GM12891 (cell line): ENCODE measurements at regions not wholly inside any gene's neighbourhood (a gene's known extent, or its start where the extent isn't known, plus 50 kb on each side); places are given as distances from the start of the nearest gene placed in this dataset.
"Not testable (repeated sequence)": the region's sequence is repeated elsewhere in the genome, so short reads cannot be mapped to it uniquely, and the experiment has no call there.

Source experiments
- DNase-seq: peaks from one replicate; pipeline ENCODE4 v3.0.0; 2011; ENCODE audit warnings: low spot score; ENCODE audit not compliant: insufficient read length
- FAIRE-seq: peaks from 2 replicates; lab custom pipeline; 2011; peaks lifted over from hg19 to GRCh38; lab: Jason Lieb, UNC
- PAX5 ChIP-seq: IDR thresholded peaks from 2 replicates; pipeline ENCODE4 v1.6.1; 2011; ENCODE audit warnings: low read length, moderate library complexity, mild to moderate bottlenecking; ENCODE audit not compliant: insufficient read depth, severe bottlenecking
- POLR2A ChIP-seq: IDR thresholded peaks from 2 replicates; pipeline ENCODE4 v1.6.1; 2011; ENCODE audit warnings: low read depth, low read length, control low read depth
- POLR2AphosphoS5 ChIP-seq: IDR thresholded peaks from 2 replicates; pipeline ENCODE4 v1.6.1; 2011; ENCODE audit warnings: low read depth, low read length, control low read depth
- POU2F2 ChIP-seq: IDR thresholded peaks from 2 replicates; pipeline ENCODE4 v1.6.1; 2011; ENCODE audit warnings: low read depth, mild to moderate bottlenecking, control low read depth, low read length, moderate library complexity
- SPI1 ChIP-seq: IDR thresholded peaks from 2 replicates; pipeline ENCODE4 v1.6.1; 2011; ENCODE audit warnings: low read depth, low read length, control low read depth
- TAF1 ChIP-seq: IDR thresholded peaks from 2 replicates; pipeline ENCODE4 v1.6.1; 2011; ENCODE audit warnings: low read depth, low read length, control low read depth

- no peak for DNase-seq
- no peak for TF ChIP-seq TAF1
- TF ChIP-seq POLR2A: no peak
- no peak for TF ChIP-seq POU2F2
- TF ChIP-seq POLR2AphosphoS5: no peak
- FAIRE-seq: no peak
Measured at GRCh38 chr7:11985971-11986370, 154.0 kb upstream of the THSD7A start.

DNA sequence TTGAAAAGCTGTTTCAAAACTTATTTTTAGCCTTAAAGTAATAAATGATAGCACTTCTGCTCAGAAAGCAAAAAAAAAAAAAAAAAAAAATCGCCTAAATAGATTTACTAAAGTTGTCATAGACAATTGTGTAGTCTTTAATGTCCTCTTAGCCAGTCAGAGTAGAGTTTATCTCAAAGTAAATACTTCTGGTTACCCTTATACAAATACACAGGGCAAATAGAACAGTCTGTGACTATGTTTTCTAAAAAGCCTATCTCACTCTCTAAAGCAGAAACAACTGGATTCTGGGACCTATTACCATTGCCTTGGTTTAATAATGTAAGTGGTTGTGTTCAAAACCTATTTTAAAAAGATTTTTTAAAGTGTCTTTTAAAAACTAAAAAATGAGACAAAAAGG is 156.2 kb upstream of the THSD7A start:
- FAIRE-seq: no peak
- no peak for DNase-seq

GRCh38 chr7:12002428-12002827 is 170.4 kb upstream of the THSD7A start:
- no peak for TF ChIP-seq POLR2A
- FAIRE-seq (no peak), DNase-seq (no peak)

More for the DNA sequence above, 156.2 kb upstream of the THSD7A start:
- no peak for TF ChIP-seq PAX5
- no peak for TF ChIP-seq POU2F2
- no peak for TF ChIP-seq POLR2A
- TF ChIP-seq SPI1: no peak
- TF ChIP-seq POLR2AphosphoS5: no peak
- TF ChIP-seq TAF1: no peak

DNA sequence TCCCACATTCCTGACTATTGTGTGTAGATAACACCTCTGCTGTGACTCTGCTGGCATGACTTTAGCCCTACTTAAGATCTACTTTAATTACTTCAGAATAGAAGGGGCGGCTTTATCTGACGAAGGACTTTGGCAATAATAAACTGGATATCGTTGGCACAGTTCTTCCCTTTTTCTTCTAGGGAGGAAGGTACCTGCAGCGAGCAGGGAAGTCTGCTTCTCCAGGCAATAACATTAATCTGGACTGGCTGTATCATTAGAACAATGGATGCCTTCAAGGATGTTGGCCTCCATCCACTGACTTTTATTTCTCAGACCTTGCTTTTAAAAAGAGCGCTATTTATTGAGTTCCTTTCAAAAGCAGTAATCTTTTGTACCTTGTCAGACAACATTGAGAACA is 172.6 kb upstream of the THSD7A start:
- no peak for TF ChIP-seq POU2F2
- TF ChIP-seq PAX5: no peak
- no peak for TF ChIP-seq POLR2A
- TF ChIP-seq SPI1: no peak
- no peak for DNase-seq
- no peak for FAIRE-seq

GRCh38 chr7:12007576-12007975 is 175.6 kb upstream of the THSD7A start:
- no peak for FAIRE-seq
- DNase-seq: no peak
- TF ChIP-seq TAF1 (no peak), POLR2A (no peak), PAX5 (no peak), POU2F2 (no peak), SPI1 (no peak), POLR2AphosphoS5 (no peak)

DNA sequence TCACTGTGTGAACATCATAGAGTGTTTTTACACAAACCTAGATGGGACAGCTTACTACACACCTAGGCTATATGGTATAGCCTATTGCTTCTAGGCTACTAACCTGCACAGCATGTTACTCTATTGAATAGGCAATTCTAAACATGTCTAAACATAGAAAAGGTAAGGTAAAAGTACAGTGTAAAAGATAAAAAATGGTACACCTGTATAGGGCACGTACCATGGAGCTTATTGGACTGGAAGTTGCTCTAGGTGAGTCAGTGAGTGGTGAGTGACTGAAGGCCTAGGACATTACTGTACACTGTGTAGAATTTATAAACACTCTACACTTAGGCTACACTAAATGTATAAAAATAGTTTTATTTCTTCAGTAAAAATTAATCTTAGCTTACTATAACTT is 182.0 kb upstream of the THSD7A start:
- DNase-seq (no peak), FAIRE-seq (no peak)
- TF ChIP-seq PAX5: no peak
- TF ChIP-seq POU2F2: no peak
- no peak for TF ChIP-seq POLR2A
- TF ChIP-seq TAF1: no peak
- no peak for TF ChIP-seq SPI1
- no peak for TF ChIP-seq POLR2AphosphoS5

- FAIRE-seq (no peak), DNase-seq (no peak)
- no peak for TF ChIP-seq POLR2A
- no peak for TF ChIP-seq POLR2AphosphoS5
- no peak for TF ChIP-seq PAX5
- no peak for TF ChIP-seq SPI1
- TF ChIP-seq TAF1: no peak
- no peak for TF ChIP-seq POU2F2
Measured at GRCh38 chr7:12016439-12016838, 184.4 kb upstream of the THSD7A start.

DNA sequence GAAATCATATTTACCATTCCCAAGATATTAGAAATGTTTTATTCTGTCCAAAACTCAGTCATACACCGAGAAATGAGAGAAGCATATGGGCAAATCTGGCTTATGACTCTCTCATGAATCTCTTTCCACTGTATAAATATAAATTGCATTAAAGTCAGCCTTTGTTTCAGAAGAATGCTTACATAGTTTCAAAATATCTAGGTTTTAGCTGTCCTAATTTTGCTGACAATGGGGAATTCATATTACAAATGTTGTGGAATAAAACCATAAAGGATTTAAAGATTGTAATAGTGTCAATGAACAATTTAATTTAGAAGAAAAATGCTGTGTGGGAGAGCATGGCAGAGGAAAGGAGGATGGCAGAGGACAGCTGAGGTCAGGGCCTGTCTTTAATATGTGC is 185.0 kb upstream of the THSD7A start:
- no peak for TF ChIP-seq SPI1
- TF ChIP-seq POLR2AphosphoS5: no peak
- no peak for TF ChIP-seq POU2F2
- no peak for TF ChIP-seq POLR2A
- no peak for TF ChIP-seq TAF1
- no peak for TF ChIP-seq PAX5
- FAIRE-seq: no peak

DNA sequence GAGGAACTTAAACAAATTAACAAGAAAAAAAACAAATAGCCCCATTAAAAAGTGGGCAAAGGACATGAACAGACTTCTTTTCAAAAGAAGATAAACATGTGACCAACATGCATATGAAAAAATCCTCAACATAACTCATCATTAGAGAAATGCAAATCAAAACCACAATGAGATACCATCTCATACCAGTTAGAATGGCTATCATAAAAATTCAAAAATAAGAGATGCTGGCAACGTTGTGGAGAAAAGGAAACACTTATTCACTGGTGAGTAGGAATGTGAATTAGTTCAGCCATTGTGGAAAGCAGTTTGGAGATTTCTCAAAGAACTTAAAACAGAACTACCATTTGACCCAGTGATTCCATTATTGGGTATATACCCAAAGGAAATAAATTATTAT is 189.1 kb upstream of the TMEM106B start:
- not testable (repeated sequence) for DNase-seq, FAIRE-seq

More for the DNA sequence above, 185.0 kb upstream of the THSD7A start:
- DNase-seq: no peak

GRCh38 chr7:12025246-12025645 is 185.8 kb upstream of the TMEM106B start:
- FAIRE-seq: no peak
- TF ChIP-seq POU2F2: no peak
- TF ChIP-seq PAX5: no peak
- no peak for TF ChIP-seq TAF1
- TF ChIP-seq SPI1: no peak
- TF ChIP-seq POLR2A: no peak
- TF ChIP-seq POLR2AphosphoS5: no peak
- no peak for DNase-seq

- no peak for TF ChIP-seq POLR2AphosphoS5
- no peak for TF ChIP-seq POU2F2
- no peak for TF ChIP-seq TAF1
- no peak for DNase-seq
- FAIRE-seq: no peak
Measured at GRCh38 chr7:12028508-12028907, 182.6 kb upstream of the TMEM106B start.

GRCh38 chr7:12030116-12030515 is 181.0 kb upstream of the TMEM106B start:
- FAIRE-seq (no peak), DNase-seq (no peak)
- TF ChIP-seq POLR2A (no peak), PAX5 (no peak), POLR2AphosphoS5 (no peak), POU2F2 (no peak), TAF1 (no peak), SPI1 (no peak)

DNA sequence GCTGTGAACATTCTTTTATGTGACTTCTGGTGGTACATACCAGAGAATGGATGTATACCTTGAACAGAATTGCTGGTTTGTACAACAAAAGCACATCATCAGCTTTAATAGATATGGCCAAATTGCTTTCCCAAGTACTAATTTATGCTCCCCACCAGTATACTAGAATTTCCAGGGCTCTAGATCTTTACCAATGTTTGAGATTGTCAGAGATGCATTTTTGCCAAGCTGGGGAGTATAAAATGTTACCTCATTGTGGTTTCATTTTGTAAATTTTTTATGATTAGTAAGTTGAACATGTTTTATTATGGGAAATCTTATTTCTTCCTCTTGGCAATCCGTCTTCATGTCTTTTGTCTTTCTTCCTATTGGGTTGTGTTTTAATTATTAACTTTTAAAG is 179.9 kb upstream of the TMEM106B start:
- FAIRE-seq: no peak

More for the DNA sequence above, 179.9 kb upstream of the TMEM106B start:
- TF ChIP-seq PAX5 (no peak), POLR2A (no peak)
- no peak for DNase-seq
